Fibroblast of villous mesenchyme (primary cell): ENCODE measurements at regions not wholly inside any gene's neighbourhood (a gene's known extent, or its start where the extent isn't known, plus 50 kb on each side); places are given as distances from the start of the nearest gene placed in this dataset.

Source experiments
- DNase-seq: peaks from one replicate; pipeline ENCODE4 v3.0.0-alpha.2; 2010; ENCODE audit warnings: low read depth
- H3K4me3 ChIP-seq: 2 replicates; pipeline ENCODE4 v1.5.1; 2011; ENCODE audit warnings: low read depth, mild to moderate bottlenecking, low read length
- TF ChIP-seq, protein P1 (sequence below): IDR thresholded peaks from 2 replicates; pipeline ENCODE4 v1.5.1; 2012; ENCODE audit warnings: low read depth, mild to moderate bottlenecking, low read length; ENCODE audit not compliant: insufficient read depth

DNA sequence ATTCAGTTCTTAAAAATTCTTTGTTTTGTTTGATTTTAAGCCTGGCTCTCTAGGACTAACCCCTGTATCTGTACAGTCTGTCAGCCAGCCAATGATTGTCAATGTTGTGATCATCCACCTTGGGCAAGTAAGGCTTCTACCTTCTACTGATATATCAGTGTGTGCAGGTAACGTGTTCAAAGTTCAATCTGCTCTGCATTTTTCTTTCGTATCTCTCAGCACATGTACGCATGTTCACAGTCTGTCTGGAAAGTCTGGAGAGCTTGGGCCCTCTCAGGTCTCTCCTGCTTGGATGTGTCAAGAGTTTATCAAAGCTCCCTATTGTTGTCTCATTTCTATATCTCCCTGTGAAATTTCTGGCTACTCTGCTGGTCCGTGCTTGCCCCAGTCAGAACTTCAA lies 138.6 kb upstream of the VRK1 start:
- no peak for DNase-seq
- no peak overlapping the region for H3K4me3 ChIP-seq
- TF ChIP-seq, protein P1, sequence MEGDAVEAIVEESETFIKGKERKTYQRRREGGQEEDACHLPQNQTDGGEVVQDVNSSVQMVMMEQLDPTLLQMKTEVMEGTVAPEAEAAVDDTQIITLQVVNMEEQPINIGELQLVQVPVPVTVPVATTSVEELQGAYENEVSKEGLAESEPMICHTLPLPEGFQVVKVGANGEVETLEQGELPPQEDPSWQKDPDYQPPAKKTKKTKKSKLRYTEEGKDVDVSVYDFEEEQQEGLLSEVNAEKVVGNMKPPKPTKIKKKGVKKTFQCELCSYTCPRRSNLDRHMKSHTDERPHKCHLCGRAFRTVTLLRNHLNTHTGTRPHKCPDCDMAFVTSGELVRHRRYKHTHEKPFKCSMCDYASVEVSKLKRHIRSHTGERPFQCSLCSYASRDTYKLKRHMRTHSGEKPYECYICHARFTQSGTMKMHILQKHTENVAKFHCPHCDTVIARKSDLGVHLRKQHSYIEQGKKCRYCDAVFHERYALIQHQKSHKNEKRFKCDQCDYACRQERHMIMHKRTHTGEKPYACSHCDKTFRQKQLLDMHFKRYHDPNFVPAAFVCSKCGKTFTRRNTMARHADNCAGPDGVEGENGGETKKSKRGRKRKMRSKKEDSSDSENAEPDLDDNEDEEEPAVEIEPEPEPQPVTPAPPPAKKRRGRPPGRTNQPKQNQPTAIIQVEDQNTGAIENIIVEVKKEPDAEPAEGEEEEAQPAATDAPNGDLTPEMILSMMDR: no peak

GRCh38 chr14:96660123-96660522 lies 137.1 kb upstream of the VRK1 start:
- no peak overlapping the region for H3K4me3 ChIP-seq
- TF ChIP-seq, protein P1: no peak
- DNase-seq: no peak

- H3K4me3 ChIP-seq: no peak overlapping the region
- TF ChIP-seq, protein P1: no peak
- no peak for DNase-seq
These were observed 136.5 kb upstream of the VRK1 start for GRCh38 chr14:96660667-96661066.

DNA sequence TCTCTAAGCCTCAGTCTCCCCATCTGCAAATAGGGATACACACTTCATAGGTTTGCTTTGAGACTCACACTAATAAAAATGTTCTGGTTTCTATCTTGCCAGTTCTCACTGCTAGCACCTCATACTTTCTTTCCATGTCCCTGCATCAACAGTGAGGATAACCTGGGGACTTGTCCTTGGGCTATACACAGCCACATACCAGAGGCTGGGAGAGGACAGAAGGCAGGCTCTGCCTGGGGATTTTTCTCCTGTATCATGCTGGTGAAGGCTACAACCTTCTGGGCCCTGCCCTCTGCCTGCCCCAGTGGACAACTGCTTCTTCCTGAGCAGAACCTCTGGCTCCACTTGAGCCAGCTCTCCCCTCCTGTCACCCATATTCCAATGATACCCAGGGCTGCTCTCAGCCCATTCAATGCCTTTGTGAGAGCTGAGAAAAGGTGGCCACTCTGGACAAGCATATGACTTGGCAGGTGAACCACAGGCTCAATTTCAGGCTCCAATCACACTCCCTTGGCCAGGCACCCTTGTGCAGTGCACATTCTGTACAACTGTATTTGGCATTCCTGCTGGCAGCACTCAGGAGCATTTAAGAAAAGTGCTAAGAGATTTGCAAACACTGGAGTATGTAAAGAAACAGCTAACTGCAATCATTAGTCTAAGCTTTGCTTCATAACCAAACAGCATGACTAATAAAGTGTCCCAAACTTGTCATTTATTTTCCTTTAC lies 135.8 kb upstream of the VRK1 start:
- DNase-seq: no peak
- H3K4me3 ChIP-seq: no peak overlapping the region
- TF ChIP-seq, protein P1: no peak

DNA sequence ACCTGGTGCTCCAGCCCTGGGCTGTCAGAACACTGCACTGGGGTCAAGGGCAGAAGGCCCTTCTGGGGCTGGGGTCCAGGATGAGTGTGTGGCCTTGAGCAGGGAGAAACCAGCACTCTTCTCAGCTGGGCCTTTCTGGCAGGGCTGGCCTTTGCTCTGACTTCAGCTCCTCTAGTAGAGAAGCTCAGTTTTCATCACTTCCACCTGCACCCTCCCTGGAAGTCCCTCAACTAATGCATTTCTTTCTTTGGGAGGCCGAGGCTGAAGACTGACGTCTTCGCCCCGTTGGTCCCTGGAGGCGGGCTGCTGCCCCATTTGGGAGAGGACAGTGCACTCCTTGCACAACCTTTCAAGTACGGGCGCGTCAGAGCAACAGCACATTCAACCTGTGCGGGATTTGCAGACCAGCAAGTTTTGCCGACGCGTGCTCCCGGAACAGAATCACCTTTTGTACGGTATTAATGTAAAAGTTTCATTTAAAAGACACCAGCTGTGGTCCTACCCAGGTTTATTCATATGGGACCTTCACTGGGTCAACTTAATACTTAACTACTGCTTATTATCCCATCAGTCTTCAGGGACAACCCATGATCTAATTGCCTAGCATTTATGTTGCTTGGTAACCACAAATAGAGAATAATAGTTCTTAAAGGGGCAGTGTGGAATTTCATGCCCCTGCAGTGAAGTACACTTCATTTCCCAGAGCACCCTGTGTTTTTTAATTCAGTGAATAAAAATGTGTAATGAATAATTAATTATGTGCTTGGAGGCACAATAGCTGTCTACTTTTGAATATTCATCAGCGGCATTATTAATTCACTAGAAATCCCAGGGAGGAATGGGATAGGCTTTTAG lies 134.8 kb upstream of the VRK1 start:
- no peak for DNase-seq
- TF ChIP-seq, protein P1: no peak
- no peak overlapping the region for H3K4me3 ChIP-seq

DNA sequence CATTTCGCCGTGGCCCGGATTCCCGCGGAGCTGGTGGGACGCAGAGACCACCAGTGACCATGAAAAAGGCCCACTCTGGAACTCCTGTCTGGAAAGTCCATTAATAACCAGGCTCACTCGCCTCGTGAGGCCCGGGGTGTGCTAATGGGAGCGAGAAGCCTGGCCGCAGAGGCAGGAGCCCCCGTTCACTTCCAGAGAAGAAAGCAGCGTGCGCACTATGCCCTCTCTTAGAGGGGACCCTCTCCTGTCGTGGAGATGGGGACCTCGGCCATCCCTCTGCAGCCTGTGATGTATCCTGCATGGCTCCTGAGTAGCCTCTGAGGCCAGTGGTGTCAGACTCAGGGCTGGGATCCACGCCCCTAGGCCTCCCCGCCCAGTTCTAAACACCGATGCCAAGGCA lies 134.1 kb upstream of the VRK1 start:
- TF ChIP-seq, protein P1: no peak
- DNase-seq: no peak
- H3K4me3 ChIP-seq: no peak overlapping the region
